Dendritic cell treated with granulocyte-macrophage colony-stimulating factor and Interleukin-4, amounts not matched to agents 40 ng/mL and 50 ng/mL, for 4 days (primary cell): ENCODE measurements at regions not wholly inside any gene's neighbourhood (a gene's known extent, or its start where the extent isn't known, plus 50 kb on each side); places are given as distances from the start of the nearest gene placed in this dataset.

ENCODE experiments used
- H3K27ac Mint-ChIP-seq: one replicate; pipeline ENCODE4 v1.8.0; 2022; ENCODE audit warnings: mild to moderate bottlenecking, mixed read lengths
- H3K27me3 Mint-ChIP-seq: one replicate; pipeline ENCODE4 v1.8.0; 2022; ENCODE audit warnings: mild to moderate bottlenecking, mixed read lengths
- H3K36me3 Mint-ChIP-seq: one replicate; pipeline ENCODE4 v1.8.0; 2022; ENCODE audit warnings: low read depth, mixed read lengths
- H3K4me1 Mint-ChIP-seq: one replicate; pipeline ENCODE4 v1.8.0; 2022; ENCODE audit warnings: low read depth, mixed read lengths
- H3K4me3 Mint-ChIP-seq: one replicate; pipeline ENCODE4 v1.8.0; 2022; ENCODE audit warnings: mild to moderate bottlenecking, moderate library complexity, mixed read lengths
- H3K9me3 Mint-ChIP-seq: one replicate; pipeline ENCODE4 v1.8.0; 2022; ENCODE audit warnings: mixed read lengths
- intact Hi-C: fragments of 100-400 bp; cut with micrococcal nuclease; formaldehyde crosslinking; loops from one replicate; pipeline ENCODE4 v1.15.0; 2022

DNA sequence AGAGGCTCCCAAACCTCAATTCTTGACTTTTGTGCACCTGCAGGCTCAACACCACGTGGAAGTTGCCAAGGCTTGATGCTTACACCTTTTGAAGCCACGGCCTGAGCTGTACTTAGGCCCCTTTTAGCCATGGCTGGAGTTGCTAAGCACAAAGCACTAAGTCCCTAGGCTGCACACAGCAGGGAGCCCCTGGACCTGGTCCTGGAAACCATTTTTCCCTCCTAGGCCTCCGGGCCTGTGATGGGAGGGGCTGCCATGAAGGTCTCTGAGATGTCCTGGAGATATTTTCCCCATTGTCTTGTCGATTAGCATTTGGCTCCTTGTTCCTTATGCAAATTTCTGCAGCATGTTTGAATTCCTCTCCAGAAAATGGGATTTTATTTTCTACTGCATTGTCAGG, 247.1 kb upstream of the ARPP21 start:
- Mint-ChIP-seq H3K4me1 (no peaks in the 10 kb centered on the region), H3K4me3 (no peak overlapping the region), H3K27me3 (no peaks in the 10 kb centered on the region), H3K9me3 (peaks cover 56% of the 10 kb centered on the region), H3K27ac (no peak overlapping the region), H3K36me3 (no peaks in the 10 kb centered on the region)
- intact Hi-C loops = no loop called here

DNA sequence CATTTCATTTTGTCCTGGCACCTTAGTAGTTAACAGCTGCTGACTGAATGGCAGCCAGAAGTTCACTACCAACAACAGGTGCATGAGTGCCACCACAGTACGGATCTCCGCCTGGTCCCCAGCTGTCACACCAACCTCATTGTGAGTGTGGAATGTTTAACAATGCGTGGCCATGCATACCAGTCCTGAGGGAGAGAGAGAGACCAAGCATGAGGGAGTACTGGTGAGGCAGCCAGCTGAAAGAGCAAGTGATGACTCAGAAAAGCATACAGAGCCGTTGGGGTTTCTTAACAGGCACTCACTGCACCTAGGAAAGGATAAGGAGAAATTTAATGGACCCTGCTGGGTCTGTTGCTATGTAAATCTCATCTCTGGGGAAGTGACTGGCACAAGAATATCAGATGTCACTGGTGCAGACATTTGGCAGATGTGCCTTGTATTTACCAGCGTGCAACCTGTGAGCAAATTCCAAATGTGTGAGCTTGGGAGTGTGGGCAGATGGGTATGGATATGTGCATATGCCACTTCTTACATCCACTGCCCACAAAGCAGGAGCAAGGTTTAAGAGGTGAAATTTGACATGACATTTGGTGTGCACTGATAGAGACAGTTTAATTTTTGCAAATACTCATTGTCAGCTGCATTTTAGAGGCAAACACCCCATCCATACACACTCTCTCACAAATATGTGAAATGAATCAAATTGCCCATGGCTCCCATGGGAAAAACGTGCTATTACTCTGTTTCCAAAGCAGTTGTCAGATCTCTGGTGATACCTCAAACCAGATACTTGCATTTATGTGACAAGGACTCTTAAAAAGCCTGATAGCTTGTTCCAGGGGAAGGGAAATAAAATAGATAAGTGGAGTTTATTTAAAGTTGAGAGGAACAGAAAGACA, 245.2 kb upstream of the ARPP21 start:
- Mint-ChIP-seq H3K9me3 (peaks cover 75% of the 10 kb centered on the region), H3K4me3 (no peak overlapping the region), H3K27me3 (no peaks in the 10 kb centered on the region), H3K36me3 (no peaks in the 10 kb centered on the region), H3K27ac (no peak overlapping the region), H3K4me1 (no peaks in the 10 kb centered on the region)
- intact Hi-C loops = no loop called here

DNA sequence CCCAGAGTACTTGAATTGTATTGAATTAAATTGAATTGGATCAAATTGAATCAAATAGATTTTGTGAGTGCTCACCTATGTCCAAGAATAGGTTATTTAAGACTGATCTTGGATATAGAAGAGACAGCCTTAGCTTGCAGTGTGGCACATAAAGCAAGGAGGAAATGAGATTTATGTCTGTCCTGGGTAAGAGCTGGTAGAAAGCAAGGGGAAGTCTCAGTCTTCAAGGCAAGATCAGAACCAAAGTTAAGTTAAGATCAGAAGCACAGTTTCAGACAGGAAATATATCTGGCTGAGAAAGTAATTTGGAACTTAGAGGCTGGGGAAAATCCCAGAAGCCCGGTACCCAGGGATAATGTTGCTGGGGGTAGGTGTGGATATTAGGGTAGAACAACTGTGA, 244.4 kb upstream of the ARPP21 start:
- Mint-ChIP-seq H3K4me1 (no peaks in the 10 kb centered on the region), H3K27ac (no peak overlapping the region), H3K27me3 (no peaks in the 10 kb centered on the region), H3K4me3 (no peak overlapping the region), H3K36me3 (no peaks in the 10 kb centered on the region), H3K9me3 (peaks cover 80% of the 10 kb centered on the region)
- intact Hi-C loops = no loop called here

DNA sequence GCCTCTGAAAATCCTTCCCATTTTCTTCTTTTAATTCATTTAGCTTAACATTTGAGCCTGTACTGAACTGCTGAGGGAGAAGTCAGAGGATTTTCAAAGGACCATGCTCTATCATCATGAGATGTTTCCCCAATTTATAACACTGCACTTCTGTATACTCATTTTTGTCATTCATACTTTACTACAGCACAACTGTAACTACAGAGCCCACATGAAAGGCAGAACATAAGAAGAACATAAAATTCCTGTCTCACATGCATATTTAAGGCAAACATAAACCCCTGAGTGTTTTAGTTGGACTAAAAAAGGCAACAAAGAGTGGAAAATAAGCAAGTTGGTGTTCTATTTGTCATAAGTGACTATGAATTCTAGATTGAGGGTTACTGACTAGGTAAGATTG, 237.7 kb upstream of the ARPP21 start:
- H3K27ac Mint-ChIP-seq = no peak overlapping the region
- H3K36me3 Mint-ChIP-seq = no peaks in the 10 kb centered on the region
- H3K9me3 Mint-ChIP-seq = peaks cover 31% of the 10 kb centered on the region
- H3K4me3 Mint-ChIP-seq = no peak overlapping the region
- H3K4me1 Mint-ChIP-seq = no peaks in the 10 kb centered on the region
- intact Hi-C loops = no loop called here
- H3K27me3 Mint-ChIP-seq = no peaks in the 10 kb centered on the region

DNA sequence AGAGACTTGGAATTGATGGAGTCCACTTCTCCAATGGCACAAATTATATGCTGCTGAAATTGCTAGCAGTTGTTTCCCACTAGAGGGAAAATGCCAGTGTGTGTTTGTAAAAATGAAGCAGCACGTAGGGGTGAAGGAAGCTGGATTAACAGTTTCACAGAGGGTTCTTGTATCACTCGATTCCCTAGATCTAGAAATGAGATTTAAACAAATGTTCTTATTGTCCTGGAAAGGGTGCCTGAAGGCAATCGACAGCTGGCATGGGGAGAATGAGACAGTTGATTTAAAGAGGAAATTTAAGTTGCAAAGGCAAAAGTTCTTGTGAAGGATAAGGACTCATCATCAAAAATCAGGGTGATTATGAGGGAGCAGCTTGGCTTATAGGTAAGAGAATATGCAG, 234.8 kb upstream of the ARPP21 start:
- H3K36me3 Mint-ChIP-seq = no peaks in the 10 kb centered on the region
- peaks cover 8% of the 10 kb centered on the region for H3K9me3 Mint-ChIP-seq
- H3K27me3 Mint-ChIP-seq = no peaks in the 10 kb centered on the region
- H3K4me3 Mint-ChIP-seq = no peak overlapping the region
- H3K4me1 Mint-ChIP-seq = no peaks in the 10 kb centered on the region
- intact Hi-C loops = no loop called here
- H3K27ac Mint-ChIP-seq = no peak overlapping the region

DNA sequence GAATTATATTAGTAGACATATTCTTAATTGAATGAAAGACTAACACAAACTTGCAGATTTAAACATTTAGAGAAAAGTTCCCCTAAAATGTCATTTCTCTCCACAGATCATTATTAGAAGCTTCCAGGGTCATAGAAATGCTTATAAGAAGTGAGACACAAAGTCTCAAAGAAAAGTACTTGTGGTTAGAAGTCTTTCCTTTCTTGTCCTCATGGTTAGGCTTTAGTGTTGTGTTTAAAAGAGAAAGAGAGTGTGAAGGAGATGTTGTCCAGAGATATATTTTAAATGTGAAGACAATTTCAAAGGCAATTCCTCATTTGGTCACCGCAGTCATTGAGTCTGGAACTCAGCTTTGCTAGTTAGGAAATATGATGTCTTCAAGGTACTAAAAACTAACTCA, 230.4 kb upstream of the ARPP21 start:
- Mint-ChIP-seq H3K27ac (no peak overlapping the region), H3K4me1 (no peaks in the 10 kb centered on the region), H3K36me3 (no peaks in the 10 kb centered on the region), H3K9me3 (no peaks in the 10 kb centered on the region), H3K4me3 (no peak overlapping the region), H3K27me3 (no peaks in the 10 kb centered on the region)
- intact Hi-C loops = no loop called here

DNA sequence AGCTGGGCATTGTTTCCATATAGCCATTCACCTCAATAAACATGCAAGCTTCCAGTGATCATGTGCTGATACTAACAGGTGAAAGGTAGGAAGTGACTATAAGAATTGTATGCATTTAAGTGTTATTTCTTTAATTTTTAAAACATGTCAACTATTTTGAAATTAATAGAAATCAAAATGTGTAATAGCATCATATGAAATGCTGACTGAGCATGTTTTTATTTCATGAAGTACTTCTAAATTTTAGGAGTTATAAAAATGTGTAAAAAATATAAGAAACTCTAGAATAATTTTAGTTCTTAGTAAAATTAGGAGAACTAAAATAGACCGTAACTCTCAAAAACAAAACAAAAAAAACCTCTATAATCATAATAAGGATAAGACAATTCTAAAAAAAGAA, 229.3 kb upstream of the ARPP21 start:
- Mint-ChIP-seq H3K4me1 (no peaks in the 10 kb centered on the region), H3K9me3 (no peaks in the 10 kb centered on the region), H3K36me3 (no peaks in the 10 kb centered on the region), H3K4me3 (no peak overlapping the region), H3K27ac (no peak overlapping the region), H3K27me3 (no peaks in the 10 kb centered on the region)
- intact Hi-C loops = no loop called here

DNA sequence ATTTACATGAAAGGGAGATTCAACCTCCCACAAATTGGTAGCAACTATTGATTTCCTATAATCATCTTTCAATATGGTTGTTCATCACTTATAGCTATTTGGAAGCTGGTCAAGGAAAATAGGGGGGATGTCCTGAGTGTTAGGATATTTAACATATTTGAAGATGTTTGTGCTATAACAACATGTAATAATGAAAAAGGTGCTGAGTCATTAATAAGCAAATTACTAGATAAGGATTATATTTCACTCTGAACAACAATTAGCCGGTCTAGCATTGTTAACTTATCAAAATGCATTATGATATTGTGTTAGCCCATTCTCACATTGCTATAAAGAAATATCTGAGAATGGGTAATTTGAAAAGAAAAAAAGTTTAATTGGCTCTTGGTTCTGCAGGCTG, 225.8 kb upstream of the ARPP21 start:
- Mint-ChIP-seq H3K4me3 (no peak overlapping the region), H3K4me1 (no peaks in the 10 kb centered on the region), H3K27me3 (no peaks in the 10 kb centered on the region), H3K36me3 (no peaks in the 10 kb centered on the region), H3K27ac (no peak overlapping the region), H3K9me3 (no peaks in the 10 kb centered on the region)
- intact Hi-C loops = no loop called here

DNA sequence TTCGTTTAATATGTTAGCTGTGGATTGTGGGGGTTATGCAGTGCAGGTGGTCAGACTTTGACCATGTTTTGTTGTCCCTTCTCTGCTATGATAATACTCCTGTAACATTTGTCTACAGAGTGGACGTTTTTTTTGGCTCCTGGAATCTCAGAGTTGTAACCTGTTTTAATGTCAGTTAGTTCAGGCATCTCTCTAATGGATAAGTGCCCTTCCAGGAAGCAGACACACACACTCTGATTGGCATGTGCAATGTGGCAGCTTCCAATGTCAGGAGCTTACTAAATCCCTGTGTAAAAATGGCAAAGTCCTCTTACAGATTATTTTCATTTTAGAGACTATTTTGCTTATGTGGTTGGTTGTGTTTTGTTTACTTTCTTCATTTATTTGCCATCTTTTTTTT, 222.2 kb upstream of the ARPP21 start:
- no peaks in the 10 kb centered on the region for H3K9me3 Mint-ChIP-seq
- no peak overlapping the region for H3K27ac Mint-ChIP-seq
- H3K27me3 Mint-ChIP-seq = no peaks in the 10 kb centered on the region
- intact Hi-C loops = no loop called here
- no peak overlapping the region for H3K4me3 Mint-ChIP-seq
- no peaks in the 10 kb centered on the region for H3K4me1 Mint-ChIP-seq
- H3K36me3 Mint-ChIP-seq = no peaks in the 10 kb centered on the region

DNA sequence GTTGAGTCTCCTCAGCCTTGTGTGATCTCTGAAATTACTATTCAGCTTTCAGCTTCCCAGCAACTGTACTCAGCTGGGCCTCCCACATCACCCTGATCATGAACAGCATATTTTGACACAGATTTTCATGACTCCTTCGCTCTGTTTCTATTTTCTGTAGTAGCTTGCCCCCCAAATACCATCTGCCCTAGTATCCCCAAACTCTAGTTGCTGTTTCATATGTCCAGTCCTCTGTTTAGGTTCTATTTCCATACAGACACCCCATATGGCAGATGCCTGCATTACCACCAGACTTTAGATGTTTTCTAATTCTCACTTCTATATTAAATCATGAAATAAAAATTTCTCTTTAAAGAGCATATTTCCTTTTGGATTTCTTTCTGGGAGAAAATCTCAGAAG, 217.2 kb upstream of the ARPP21 start:
- H3K4me1 Mint-ChIP-seq = no peaks in the 10 kb centered on the region
- no peaks in the 10 kb centered on the region for H3K27me3 Mint-ChIP-seq
- H3K36me3 Mint-ChIP-seq = no peaks in the 10 kb centered on the region
- intact Hi-C loops = no loop called here
- no peak overlapping the region for H3K4me3 Mint-ChIP-seq
- no peak overlapping the region for H3K27ac Mint-ChIP-seq
- no peaks in the 10 kb centered on the region for H3K9me3 Mint-ChIP-seq

DNA sequence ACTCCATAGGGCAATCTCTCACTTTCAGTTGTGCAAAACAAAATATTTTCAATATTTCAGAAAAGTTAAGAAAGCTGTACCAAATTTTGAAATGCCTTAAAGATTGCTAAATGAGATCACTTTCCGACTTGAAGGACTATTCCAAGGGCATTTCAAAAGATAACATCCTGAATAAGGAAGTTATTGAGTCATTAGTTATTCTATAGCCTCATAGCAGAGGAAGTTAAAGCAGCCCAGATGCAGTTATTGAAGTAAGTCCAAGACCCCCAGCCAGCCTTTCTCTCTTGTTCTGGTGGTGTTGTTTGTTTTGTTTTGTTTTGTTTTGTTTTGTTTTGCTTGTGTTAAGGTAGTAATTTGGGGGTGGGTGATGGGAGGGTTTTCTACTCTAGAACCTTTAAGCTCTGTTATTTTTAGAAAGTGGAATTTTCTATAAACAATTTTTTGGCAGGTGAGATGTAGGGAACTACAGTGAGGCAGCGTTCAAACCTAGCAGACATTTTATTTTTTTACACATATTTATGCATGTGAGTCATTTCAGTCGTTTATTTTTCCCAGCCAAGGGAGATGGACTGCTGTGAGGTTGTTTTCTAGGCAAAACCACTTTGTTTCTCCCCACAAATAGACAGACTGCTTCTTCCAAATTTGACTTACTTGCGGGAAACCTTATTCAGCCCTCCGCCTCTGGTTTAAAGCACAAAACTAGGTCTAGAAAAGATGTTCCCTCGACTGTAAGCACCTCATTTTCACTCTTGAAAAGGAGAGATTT, 216.3 kb upstream of the ARPP21 start:
- intact Hi-C loops = no loop called here

DNA sequence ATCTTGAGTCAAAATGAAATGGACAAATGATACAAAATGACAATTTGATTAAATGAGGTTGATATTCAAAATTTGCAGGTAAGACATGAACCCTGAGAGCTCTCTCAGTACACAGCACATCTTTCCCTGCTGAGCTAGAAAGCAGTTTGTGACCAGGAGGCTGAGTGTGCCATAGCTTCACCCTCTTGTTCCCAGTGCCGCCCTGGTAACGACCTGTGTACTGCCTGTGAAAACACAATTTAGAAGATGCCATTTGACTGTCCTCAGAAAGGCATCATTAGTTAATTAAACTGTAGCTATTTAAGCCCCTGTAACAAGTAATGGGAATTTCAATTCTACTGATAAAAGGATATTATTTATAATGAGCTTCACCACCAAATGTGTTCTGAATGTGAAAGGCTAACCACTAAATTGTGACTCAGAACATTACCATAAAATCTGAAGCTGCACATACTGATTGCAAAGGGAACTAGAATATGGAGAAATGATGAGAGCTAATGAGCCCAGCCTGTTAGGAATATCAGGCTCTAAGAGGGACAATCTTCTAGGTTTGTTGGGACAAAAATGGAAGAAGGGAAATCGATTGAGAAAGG, 212.9 kb upstream of the ARPP21 start:
- no peak overlapping the region for H3K27ac Mint-ChIP-seq
- intact Hi-C loops = no loop called here
- H3K9me3 Mint-ChIP-seq = no peaks in the 10 kb centered on the region

More for the DNA sequence above, 216.3 kb upstream of the ARPP21 start:
- Mint-ChIP-seq H3K4me3 (no peak overlapping the region), H3K4me1 (no peaks in the 10 kb centered on the region), H3K27me3 (no peaks in the 10 kb centered on the region), H3K27ac (no peak overlapping the region), H3K36me3 (no peaks in the 10 kb centered on the region), H3K9me3 (no peaks in the 10 kb centered on the region)

DNA sequence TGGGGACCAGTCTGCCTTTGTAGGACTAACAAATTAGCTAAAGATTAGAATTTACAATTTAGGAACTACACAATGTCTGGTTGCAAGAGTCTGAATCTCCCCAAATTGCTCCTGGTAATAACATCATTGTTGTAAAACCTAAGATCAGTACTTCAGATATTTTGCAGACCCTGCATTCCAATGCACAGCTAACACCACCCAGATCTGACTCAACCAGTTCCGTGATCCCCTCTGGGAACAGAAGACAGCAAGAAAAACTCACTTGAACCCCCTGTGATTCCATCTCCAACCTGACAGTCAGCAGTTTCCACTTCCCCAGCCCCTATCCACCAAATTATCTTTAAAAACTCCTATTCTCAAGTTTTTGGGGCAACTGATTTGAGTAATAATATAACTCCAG, 201.9 kb upstream of the ARPP21 start:
- H3K27me3 Mint-ChIP-seq = no peaks in the 10 kb centered on the region
- H3K9me3 Mint-ChIP-seq = peaks cover 22% of the 10 kb centered on the region
- intact Hi-C loops = no loop called here
- no peak overlapping the region for H3K27ac Mint-ChIP-seq
- H3K36me3 Mint-ChIP-seq = no peaks in the 10 kb centered on the region
- no peak overlapping the region for H3K4me3 Mint-ChIP-seq
- no peaks in the 10 kb centered on the region for H3K4me1 Mint-ChIP-seq

More for the DNA sequence above, 212.9 kb upstream of the ARPP21 start:
- no peak overlapping the region for H3K4me3 Mint-ChIP-seq
- H3K27me3 Mint-ChIP-seq = no peaks in the 10 kb centered on the region
- no peaks in the 10 kb centered on the region for H3K4me1 Mint-ChIP-seq
- H3K36me3 Mint-ChIP-seq = no peaks in the 10 kb centered on the region

DNA sequence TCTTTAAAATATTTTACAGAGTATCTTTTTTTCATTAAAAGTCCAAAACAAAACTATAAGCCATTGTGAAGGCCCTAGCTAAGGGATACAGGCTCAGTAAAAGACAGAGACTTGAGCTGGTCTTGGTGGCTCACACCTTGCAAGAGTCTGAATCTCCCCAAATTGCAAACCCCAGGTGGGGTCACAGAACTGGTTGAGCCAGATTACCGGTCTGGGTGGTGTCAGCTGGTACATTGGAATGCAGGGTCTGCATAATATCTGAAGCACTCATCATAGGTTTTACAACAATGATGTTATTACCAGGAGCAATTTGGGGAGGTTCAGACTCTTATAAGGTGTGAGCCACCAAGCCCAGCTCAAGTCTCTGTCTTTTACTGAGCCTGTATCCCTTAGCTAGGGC, 201.2 kb upstream of the ARPP21 start:
- no peaks in the 10 kb centered on the region for H3K36me3 Mint-ChIP-seq
- no peak overlapping the region for H3K4me3 Mint-ChIP-seq
- intact Hi-C loops = no loop called here
- H3K27ac Mint-ChIP-seq = no peak overlapping the region
- peaks cover 22% of the 10 kb centered on the region for H3K9me3 Mint-ChIP-seq
- H3K4me1 Mint-ChIP-seq = no peaks in the 10 kb centered on the region
- H3K27me3 Mint-ChIP-seq = no peaks in the 10 kb centered on the region
